ENCODE measurements at regions not wholly inside any gene's neighbourhood (a gene's known extent, or its start where the extent isn't known, plus 50 kb on each side); places are given as distances from the start of the nearest gene placed in this dataset.
"Not testable (repeated sequence)": the region's sequence is repeated elsewhere in the genome, so short reads cannot be mapped to it uniquely, and the experiment has no call there.

DNA sequence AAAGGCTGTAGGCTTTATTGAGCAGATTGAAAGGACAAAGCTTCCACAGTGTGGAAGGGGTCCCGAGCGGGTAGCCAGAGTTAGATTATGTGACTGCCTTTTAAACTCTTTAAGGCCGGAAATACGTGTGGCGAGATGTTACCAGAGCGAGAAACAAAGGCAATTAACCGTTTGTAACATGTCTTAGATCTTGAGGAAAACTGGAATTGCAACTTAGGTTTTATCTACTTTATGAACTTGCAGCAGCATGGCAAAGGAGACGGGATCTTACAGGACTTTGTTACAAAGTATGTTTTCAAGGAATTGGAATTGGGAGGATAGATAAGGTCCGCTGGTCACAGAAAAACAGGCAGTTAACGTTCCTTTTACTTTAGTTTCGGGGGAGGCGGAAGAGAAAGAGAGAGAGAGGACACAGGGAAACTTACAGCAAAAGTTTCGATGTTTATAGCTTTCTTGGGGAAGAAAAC lies 594.7 kb upstream of the ADGRB3 start:
- peak overlapping the region; percentile 34; the same call in 1 of the 2 replicates for H3K4me3 ChIP-seq (ENCODE audit: low read length)
- TF ChIP-seq ZNF274 (IDR thresholded peaks at IDR 0.05; ENCODE audit: low read depth, low read length) = no peak

DNA sequence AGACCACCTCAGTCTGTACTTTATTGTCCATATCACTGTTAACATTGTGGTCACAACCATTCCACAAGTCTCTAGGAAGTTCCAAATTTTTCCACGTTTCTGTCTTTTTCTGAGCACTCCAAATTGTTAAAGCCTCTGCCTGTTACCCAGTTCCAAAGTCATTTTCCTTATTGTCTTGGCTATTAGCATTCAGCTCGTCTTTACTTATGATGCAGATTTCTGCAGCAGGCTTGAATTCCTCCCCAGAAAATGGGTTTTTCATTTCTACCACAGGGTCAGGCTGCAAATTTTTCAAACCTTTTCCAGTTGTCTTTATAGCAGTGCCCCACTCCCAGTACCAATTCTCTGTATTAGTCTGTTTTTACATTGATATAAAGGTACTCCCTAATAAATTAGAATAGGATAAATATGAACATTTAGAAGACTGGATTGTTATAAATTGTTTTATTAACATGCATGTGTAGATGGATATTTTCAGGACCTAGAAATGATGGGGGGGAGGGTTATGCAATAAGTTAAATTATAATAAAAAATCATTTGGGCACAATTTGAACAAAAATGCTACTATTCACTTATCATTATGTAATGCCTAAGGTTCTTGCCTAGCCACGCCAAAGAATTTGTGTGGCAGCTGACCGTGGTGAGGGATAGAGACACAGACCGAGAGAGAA lies 595.3 kb upstream of the ADGRB3 start:
- no peak overlapping the region for H3K4me3 ChIP-seq (ENCODE audit: low read length)
- no peak for TF ChIP-seq ZNF274 (IDR thresholded peaks at IDR 0.05; ENCODE audit: low read depth, low read length)

DNA sequence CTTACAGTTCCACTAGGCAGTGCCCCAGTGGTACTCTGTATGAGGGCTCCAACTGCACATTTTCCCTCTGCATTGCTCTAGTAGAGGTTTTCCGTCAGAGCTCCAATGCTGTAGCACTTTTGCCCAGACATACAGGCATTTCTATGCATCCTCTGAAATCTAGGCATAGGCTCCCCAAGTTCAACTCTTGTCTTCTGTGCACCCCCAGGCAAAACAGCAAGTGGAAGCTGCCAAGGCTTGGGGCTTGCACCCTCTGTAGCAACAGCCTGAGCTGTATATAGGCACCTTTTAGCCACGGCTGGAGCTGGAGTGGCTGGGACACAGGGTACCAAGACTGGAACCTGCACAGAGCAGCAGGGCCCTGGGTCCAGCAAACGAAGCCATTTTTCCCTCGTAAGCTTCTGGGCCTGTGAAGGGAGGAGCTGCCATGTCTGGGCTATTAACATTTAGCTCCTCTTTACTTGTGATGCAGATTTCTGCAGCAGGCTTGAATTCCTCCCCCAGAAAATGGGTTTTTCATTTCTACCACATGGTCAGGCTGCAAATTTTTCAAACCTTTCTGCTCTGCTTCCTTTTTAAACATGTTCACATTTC lies 596.2 kb upstream of the ADGRB3 start:
- no peak overlapping the region for H3K4me3 ChIP-seq (ENCODE audit: low read length)
- no peak for TF ChIP-seq ZNF274 (IDR thresholded peaks at IDR 0.05; ENCODE audit: low read depth, low read length)

DNA sequence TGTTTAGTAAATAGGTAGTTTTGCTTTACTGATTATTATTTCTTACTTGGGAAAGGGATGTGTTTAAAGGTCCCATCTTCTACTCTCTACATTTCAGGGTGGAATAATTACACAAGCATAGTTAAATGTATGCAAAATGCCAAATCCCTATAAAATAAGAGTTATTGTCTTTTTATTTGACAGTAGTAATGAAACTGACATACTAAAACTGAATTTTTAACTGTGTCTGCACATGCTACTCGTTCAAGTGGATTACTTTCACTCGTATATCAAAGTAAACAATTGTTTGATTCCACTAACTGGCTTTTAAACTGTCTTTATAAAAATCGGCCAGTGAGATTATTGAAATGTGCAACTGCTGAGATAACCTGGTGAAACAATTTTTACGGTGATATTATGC lies 602.9 kb upstream of the ADGRB3 start:
- TF ChIP-seq ZNF274 (IDR thresholded peaks at IDR 0.05; ENCODE audit: low read depth, low read length) = no peak
- no peak overlapping the region for H3K4me3 ChIP-seq (ENCODE audit: low read length)

DNA sequence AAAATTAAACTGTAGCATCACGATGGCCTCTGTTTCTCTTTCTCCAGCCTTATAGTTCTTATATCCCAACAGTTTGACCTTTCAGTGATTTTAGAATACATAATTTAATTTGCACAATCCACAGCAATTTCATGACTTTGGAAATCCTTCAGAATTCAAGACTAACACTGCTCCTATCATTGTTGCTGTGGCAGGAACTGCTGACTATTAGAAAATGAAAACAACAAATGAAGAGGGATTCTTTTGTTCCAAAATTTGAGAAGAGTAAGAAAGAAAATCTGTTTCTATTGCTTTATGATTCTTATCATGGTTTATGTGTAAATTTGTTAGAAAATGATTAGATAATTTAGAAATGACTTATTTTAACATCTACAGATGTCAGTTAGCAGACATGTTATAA lies 604.0 kb upstream of the ADGRB3 start:
- no peak overlapping the region for H3K4me3 ChIP-seq (ENCODE audit: low read length)
- no peak for TF ChIP-seq ZNF274 (IDR thresholded peaks at IDR 0.05; ENCODE audit: low read depth, low read length)

DNA sequence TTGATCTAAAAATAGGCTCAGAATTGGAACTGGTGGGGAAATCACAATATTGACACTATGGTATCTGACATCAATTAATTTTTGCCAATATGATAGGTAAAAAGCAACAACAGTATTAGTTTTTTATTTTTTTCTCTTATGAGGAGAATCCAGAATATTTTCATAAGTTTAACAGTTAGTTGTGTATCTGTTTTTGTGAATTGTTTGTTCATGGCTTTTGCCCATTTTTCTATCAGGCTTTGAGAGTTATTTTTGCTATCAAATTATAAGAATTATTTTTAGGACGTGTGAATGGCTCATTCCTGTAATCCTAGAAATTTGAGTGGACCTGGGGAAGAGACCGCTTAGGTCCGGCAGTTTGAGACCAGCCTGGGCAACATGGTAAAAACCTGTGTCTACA lies 608.6 kb upstream of the ADGRB3 start:
- no peak for TF ChIP-seq ZNF274 (IDR thresholded peaks at IDR 0.05; ENCODE audit: low read depth, low read length)

DNA sequence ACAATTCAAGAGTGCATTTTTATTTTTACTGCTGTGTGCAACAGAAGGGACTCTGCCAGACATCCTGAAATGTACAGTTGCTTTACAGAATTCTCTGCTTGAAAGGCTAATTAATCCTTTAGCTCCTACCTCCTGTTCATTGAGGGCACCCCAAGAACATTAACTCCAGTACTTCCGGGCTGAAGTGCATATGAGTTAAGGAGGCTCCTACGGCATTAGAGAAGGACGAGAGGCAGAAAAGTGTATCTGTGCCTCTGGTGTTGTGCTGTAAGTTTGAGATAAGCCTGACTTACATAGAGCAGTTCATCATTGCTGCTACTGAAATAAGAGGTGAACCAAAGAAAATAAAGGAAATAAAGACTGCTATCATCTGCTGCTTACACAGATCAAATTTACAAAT lies 609.3 kb upstream of the ADGRB3 start:
- no peak for TF ChIP-seq ZNF274 (IDR thresholded peaks at IDR 0.05; ENCODE audit: low read depth, low read length)
- H3K4me3 ChIP-seq (ENCODE audit: low read length) = no peak overlapping the region

More for the DNA sequence above, 608.6 kb upstream of the ADGRB3 start:
- no peak overlapping the region for H3K4me3 ChIP-seq (ENCODE audit: low read length)

DNA sequence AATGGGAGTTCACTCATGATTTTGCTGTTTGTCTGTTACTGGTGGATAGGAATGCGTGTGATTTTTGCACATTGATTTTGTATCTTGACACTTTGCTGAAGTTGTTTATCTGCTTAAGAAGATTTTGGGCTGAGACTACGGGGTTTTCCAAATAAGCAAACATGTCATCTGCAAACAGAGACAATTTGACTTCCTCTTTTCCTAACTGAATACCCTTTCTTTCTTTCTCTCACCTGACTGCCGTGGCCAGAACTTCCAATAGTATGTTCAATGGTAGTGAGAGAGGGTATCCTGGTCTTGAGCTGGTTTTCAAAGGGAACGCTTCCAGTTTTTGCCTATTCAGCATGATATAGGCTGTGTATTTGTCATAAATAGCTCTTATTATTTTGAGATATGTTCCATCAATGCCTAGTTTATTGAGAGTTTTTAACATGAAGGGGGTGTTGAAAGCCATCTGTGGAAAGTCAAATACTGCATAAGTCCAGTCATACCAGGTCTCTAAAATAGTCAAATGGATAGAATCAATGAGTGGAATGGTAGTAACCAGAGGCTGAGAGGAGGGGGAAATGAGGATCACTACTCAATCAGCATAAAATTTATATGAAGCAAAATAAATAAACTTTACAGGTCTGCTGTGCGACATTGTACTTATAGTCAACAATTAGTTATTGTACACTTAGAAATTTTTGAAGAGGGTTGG lies 610.4 kb upstream of the ADGRB3 start:
- no peak overlapping the region for H3K4me3 ChIP-seq (ENCODE audit: low read length)
- no peak for TF ChIP-seq ZNF274 (IDR thresholded peaks at IDR 0.05; ENCODE audit: low read depth, low read length)

DNA sequence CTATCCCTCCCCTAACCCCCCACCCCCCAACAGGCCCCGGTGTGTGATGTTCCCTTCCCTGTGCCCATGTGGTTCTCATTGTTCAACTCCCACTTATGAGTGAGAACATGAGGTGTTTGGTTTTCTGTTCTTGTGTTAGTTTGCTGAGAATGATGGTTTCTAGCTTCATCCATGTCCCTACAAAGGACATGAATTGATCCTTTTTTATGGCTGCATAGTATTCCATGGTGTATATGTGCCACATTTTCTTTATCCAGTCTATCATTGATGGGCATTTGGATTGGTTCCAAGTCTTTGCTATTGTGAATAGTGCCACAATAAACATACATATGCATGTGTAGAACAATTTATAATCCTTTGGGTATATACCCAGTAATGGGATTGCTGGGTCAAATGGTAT lies 612.1 kb upstream of the ADGRB3 start:
- not testable (repeated sequence) for H3K4me3 ChIP-seq (ENCODE audit: low read length)

DNA sequence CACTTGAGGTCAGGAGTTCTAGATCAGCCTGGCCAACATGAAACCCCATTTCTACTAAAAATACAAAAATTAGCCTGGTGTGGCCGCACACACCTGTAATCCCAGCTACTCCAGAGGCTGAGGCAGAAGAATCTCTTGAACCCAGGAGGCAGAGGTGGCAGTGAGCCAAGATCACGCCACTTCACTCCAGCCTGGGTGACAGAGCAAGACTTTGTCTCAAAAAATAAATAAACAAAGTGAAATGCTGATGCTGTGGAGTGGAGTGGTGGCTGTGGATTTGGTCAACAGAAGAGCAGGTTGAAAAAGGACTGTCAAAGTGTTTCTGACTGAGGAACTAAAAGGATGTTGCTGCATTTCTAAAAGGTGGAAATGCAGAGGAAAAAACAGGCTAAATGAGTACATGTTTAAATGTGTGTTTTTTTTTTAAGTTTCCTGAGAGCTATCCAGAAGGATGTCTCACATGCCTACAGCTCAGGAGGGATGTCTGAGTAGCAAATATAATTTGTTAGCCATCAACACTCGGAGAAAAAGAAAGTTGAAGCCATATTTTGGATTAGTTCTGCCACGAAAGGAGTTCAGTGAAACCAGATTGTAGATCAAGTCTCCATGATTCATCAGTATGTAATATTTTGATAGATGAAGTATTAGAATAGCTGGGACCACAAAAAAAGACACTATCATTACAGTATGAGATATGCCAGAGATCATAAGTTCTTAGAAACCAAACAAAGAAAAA lies 621.1 kb upstream of the ADGRB3 start:
- H3K4me3 ChIP-seq (ENCODE audit: low read length) = no peak overlapping the region
- no peak for TF ChIP-seq ZNF274 (IDR thresholded peaks at IDR 0.05; ENCODE audit: low read depth, low read length)

DNA sequence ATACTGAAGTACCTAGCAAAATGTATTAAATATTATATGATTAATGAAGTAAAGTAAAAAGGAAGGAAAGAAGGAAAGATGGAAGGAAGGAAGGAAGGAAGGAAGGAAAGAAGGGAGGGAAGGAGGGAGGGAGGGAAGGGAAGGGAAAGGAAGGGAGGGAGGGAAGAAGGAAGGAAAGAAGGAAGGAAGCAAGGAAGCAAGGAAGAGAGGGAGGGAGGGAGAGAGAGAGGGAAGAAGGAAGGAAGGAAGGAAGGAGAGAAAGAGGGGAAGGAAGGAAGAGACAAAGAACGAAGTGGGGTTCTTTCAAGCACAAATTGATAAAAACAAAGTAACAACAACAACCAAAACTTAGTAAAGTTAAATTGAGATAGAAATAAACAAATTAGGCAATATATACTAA lies 622.3 kb upstream of the ADGRB3 start:
- TF ChIP-seq ZNF274 (IDR thresholded peaks at IDR 0.05; ENCODE audit: low read depth, low read length) = no peak
- H3K4me3 ChIP-seq (ENCODE audit: low read length) = no peak overlapping the region

DNA sequence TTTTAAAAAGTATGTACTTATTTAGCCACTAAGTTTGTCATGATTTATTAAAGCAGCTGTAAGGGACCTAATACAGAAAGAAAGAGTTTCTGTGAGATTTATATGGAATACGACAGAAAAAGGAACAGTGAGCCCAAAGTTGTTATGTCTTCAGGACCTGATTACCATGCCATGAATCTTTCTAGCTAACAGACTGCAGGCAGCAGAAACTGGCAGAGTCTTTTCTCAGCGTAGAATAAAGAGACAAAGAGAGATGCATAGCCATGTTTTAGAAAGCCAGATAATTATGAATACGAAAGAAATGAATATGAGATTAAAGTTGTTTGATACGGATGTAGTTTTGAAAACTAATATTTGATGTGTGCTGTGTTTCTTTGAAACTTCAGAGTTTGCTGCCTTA lies 624.1 kb upstream of the ADGRB3 start:
- TF ChIP-seq ZNF274 (IDR thresholded peaks at IDR 0.05; ENCODE audit: low read depth, low read length) = no peak
- no peak overlapping the region for H3K4me3 ChIP-seq (ENCODE audit: low read length)

DNA sequence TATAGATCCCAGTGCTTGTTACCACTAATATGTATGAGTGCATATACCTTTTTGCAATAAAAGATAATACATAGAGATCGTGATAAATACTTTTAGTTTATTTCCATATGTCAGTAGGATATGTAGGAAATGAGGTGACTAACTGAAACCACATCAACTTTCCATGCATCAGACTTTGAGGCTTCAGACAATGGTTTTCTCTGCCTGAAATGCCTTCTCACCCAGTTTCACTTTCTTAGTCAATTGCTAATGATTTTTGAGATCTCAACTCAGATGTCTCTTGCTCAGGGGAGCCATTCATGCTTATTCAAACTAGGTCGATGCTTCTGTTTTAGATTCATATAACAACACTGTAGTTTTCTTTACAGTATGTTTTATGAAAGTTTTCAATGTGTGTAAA lies 626.6 kb upstream of the ADGRB3 start:
- TF ChIP-seq ZNF274 (IDR thresholded peaks at IDR 0.05; ENCODE audit: low read depth, low read length) = no peak
- H3K4me3 ChIP-seq (ENCODE audit: low read length) = no peak overlapping the region

DNA sequence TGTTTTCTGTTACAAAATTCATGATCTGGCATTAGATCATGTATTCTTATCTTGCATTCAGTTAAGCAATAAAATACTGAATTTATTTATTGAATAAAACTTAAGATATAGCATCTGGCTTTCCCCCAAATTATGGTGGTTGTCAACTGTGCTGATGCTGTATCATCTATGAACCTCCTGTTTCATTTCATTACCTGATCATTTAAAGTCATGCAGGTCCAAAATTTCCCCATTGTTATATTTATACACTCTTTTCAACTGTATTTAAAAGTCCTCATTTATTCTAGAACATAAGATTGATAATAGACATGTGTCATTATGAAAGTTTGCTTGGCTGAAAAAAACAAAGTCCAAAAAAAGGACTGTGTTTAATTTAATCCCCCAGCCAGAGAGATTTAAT lies 627.4 kb upstream of the ADGRB3 start:
- TF ChIP-seq ZNF274 (IDR thresholded peaks at IDR 0.05; ENCODE audit: low read depth, low read length) = no peak
- H3K4me3 ChIP-seq (ENCODE audit: low read length) = no peak overlapping the region

All from GM08714 (cell line).